GM12878 (cell line): ENCODE measurements at regions not wholly inside any gene's neighbourhood (a gene's known extent, or its start where the extent isn't known, plus 50 kb on each side); places are given as distances from the start of the nearest gene placed in this dataset.
A peak's percentile ranks its signal among the peaks of the same experiment; 100 is the strongest.

Source experiments
- BHLHE40 ChIP-seq, 2 experiments: fragments of 450-650 bp in 1 of 2; IDR thresholded peaks; 2 replicates each; pipeline ENCODE4 v1.6.1; 2011 to 2017; ENCODE audit warnings: low read depth in 2 of 2, borderline replicate concordance in 1 of 2, improper control_type of control experiment in 1 of 2, low read length in 1 of 2, mild to moderate bottlenecking in 1 of 2
- CBX3 ChIP-seq: fragments of 200-600 bp; sonication (generic); IDR thresholded peaks from 2 replicates; pipeline ENCODE4 v1.6.1; 2016; ENCODE audit warnings: low read depth, borderline replicate concordance
- DPF2 ChIP-seq: fragments of 450-650 bp; IDR thresholded peaks from 2 replicates; pipeline ENCODE4 v1.6.1; 2017; ENCODE audit warnings: mild to moderate bottlenecking
- EZH2 ChIP-seq: IDR thresholded peaks from 2 replicates; pipeline ENCODE4 v1.6.1; 2012; ENCODE audit warnings: low read depth, mild to moderate bottlenecking, control low read depth, inconsistent platforms, low read length, borderline replicate concordance; ENCODE audit not compliant: control insufficient read depth
- FOS ChIP-seq: IDR thresholded peaks from 3 replicates; pipeline ENCODE4 v1.6.1; 2011; ENCODE audit warnings: borderline replicate concordance; ENCODE audit not compliant: insufficient read length; ENCODE audit errors: extremely low read depth
- FOXM1 ChIP-seq: IDR thresholded peaks from 2 replicates; pipeline ENCODE4 v1.6.1; 2012; ENCODE audit warnings: low read depth, mild to moderate bottlenecking, inconsistent platforms, low read length, moderate library complexity
- HCFC1 ChIP-seq: fragments of 150-350 bp; IDR thresholded peaks from 2 replicates; pipeline ENCODE4 v1.6.1; 2014; ENCODE audit warnings: low read length
- HDAC6 ChIP-seq: fragments of 200-600 bp; sonication (generic); IDR thresholded peaks from one replicate; pipeline ENCODE4 v1.8.0; 2017; ENCODE audit warnings: antibody characterized with exemption; ENCODE audit not compliant: unreplicated experiment
- HDGF ChIP-seq: fragments of 450-650 bp; IDR thresholded peaks from 2 replicates; pipeline ENCODE4 v1.6.1; 2016; ENCODE audit warnings: antibody characterized with exemption
- JUNB ChIP-seq: IDR thresholded peaks from 2 replicates; pipeline ENCODE4 v1.6.1; 2016; ENCODE audit warnings: antibody characterized with exemption, mild to moderate bottlenecking
- KDM1A ChIP-seq: fragments of 200-600 bp; sonication (generic); IDR thresholded peaks from 2 replicates; pipeline ENCODE4 v1.6.1; 2016; ENCODE audit warnings: borderline replicate concordance
- MTA2 ChIP-seq: fragments of 450-650 bp; IDR thresholded peaks from 2 replicates; pipeline ENCODE4 v1.6.1; 2016; ENCODE audit warnings: low read depth, mild to moderate bottlenecking, moderate library complexity
- MTA3 ChIP-seq: IDR thresholded peaks from 2 replicates; pipeline ENCODE4 v1.6.1; 2012; ENCODE audit warnings: low read length, inconsistent platforms, borderline replicate concordance
- MXI1 ChIP-seq: fragments of 150-350 bp; IDR thresholded peaks from 2 replicates; pipeline ENCODE4 v1.6.1; 2011; ENCODE audit warnings: low read depth, mild to moderate bottlenecking, inconsistent platforms, low read length, improper control_type of control experiment
- MYB ChIP-seq: fragments of 150-350 bp; IDR thresholded peaks from 2 replicates; pipeline ENCODE4 v1.6.1; 2014; ENCODE audit warnings: mild to moderate bottlenecking, low read depth, low read length, borderline replicate concordance
- NFIC ChIP-seq: IDR thresholded peaks from 2 replicates; pipeline ENCODE4 v1.6.1; 2012; ENCODE audit warnings: low read depth, mild to moderate bottlenecking, inconsistent platforms, low read length, moderate library complexity
- PBX3 ChIP-seq: IDR thresholded peaks from 2 replicates; pipeline ENCODE4 v1.6.1; 2011; ENCODE audit warnings: mild to moderate bottlenecking, low read depth, low read length, moderate library complexity; ENCODE audit not compliant: insufficient replicate concordance
- POLR2AphosphoS5 ChIP-seq: IDR thresholded peaks from 2 replicates; pipeline ENCODE4 v1.6.1; 2011; ENCODE audit warnings: mild to moderate bottlenecking, low read length, inconsistent platforms
- POU2F2 ChIP-seq: IDR thresholded peaks from 3 replicates; pipeline ENCODE4 v1.6.1; 2011; ENCODE audit warnings: low read depth, mild to moderate bottlenecking, low read length, borderline replicate concordance
- SMAD1 ChIP-seq: fragments of 450-650 bp; IDR thresholded peaks from 2 replicates; pipeline ENCODE4 v1.6.1; 2018; ENCODE audit warnings: mild to moderate bottlenecking, low read depth; ENCODE audit not compliant: partially characterized antibody
- SP1 ChIP-seq: IDR thresholded peaks from one replicate; pipeline ENCODE4 v1.6.1; 2011; ENCODE audit warnings: low read depth, low read length
- SREBF1 ChIP-seq: IDR thresholded peaks from 2 replicates; pipeline ENCODE4 v1.6.1; 2012; ENCODE audit warnings: mild to moderate bottlenecking, low read length
- SUZ12 ChIP-seq: fragments of 200-600 bp; sonication (generic); IDR thresholded peaks from one replicate; pipeline ENCODE4 v1.6.1; 2018; ENCODE audit warnings: antibody characterized with exemption, mild to moderate bottlenecking; ENCODE audit not compliant: unreplicated experiment
- ZNF207 ChIP-seq: fragments of 450-650 bp; IDR thresholded peaks from 2 replicates; pipeline ENCODE4 v1.6.1; 2014; ENCODE audit warnings: antibody characterized with exemption, mild to moderate bottlenecking, borderline replicate concordance
- ZNF622 ChIP-seq: fragments of 450-650 bp; IDR thresholded peaks from 2 replicates; pipeline ENCODE4 v1.6.1; 2017; ENCODE audit warnings: mild to moderate bottlenecking, inconsistent platforms
- TF ChIP-seq, protein P1 (sequence below): IDR thresholded peaks from 2 replicates; pipeline ENCODE4 v1.6.1; 2011; ENCODE audit warnings: borderline replicate concordance, low read depth, mild to moderate bottlenecking, moderate library complexity, mixed read lengths, low read length; ENCODE audit not compliant: insufficient read depth; ENCODE audit errors: extremely low read length
- TF ChIP-seq, protein P2 (sequence below): IDR thresholded peaks from 2 replicates; pipeline ENCODE4 v1.6.1; 2012; ENCODE audit warnings: low read depth, low read length, improper control_type of control experiment
- TF ChIP-seq, protein P3 (sequence below): fragments of 450-650 bp; IDR thresholded peaks from 2 replicates; pipeline ENCODE4 v1.6.1; 2017; ENCODE audit warnings: mild to moderate bottlenecking

GRCh38 chr10:62647375-62648092, 157.0 kb upstream of the ADO start (continued):
- TF ChIP-seq MTA2: peak; percentile 75
- TF ChIP-seq, protein P1, sequence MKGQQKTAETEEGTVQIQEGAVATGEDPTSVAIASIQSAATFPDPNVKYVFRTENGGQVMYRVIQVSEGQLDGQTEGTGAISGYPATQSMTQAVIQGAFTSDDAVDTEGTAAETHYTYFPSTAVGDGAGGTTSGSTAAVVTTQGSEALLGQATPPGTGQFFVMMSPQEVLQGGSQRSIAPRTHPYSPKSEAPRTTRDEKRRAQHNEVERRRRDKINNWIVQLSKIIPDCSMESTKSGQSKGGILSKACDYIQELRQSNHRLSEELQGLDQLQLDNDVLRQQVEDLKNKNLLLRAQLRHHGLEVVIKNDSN: no peak
- TF ChIP-seq POU2F2: no peak
- no peak for TF ChIP-seq CBX3
- no peak for TF ChIP-seq SP1
- no peak for TF ChIP-seq KDM1A
- TF ChIP-seq BHLHE40 (IDR thresholded peaks at IDR 0.05; ENCODE audit: borderline replicate concordance in 1 of 2, low read depth in 2 of 2, low read length in 1 of 2): no peak; a peak in 1 of 4 replicates
- no peak for TF ChIP-seq SUZ12
- TF ChIP-seq ZNF622: no peak
- no peak for TF ChIP-seq FOXM1
- no peak for TF ChIP-seq HDAC6
- TF ChIP-seq POLR2AphosphoS5: no peak
- no peak for TF ChIP-seq DPF2
- TF ChIP-seq HCFC1: no peak
- TF ChIP-seq NFIC: peak; percentile 49; the same call in 1 of the 2 replicates
- TF ChIP-seq SREBF1: no peak
- TF ChIP-seq MYB: no peak
- TF ChIP-seq HDGF: peak; percentile 65; the same call in 1 of the 2 replicates
- TF ChIP-seq MXI1: no peak
- TF ChIP-seq JUNB: no peak
- TF ChIP-seq EZH2: no peak
- TF ChIP-seq PBX3: no peak
- no peak for TF ChIP-seq ZNF207
- TF ChIP-seq, protein P2, sequence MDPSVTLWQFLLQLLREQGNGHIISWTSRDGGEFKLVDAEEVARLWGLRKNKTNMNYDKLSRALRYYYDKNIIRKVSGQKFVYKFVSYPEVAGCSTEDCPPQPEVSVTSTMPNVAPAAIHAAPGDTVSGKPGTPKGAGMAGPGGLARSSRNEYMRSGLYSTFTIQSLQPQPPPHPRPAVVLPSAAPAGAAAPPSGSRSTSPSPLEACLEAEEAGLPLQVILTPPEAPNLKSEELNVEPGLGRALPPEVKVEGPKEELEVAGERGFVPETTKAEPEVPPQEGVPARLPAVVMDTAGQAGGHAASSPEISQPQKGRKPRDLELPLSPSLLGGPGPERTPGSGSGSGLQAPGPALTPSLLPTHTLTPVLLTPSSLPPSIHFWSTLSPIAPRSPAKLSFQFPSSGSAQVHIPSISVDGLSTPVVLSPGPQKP: no peak
- no peak for TF ChIP-seq SMAD1
- no peak for TF ChIP-seq FOS
- TF ChIP-seq, protein P3, sequence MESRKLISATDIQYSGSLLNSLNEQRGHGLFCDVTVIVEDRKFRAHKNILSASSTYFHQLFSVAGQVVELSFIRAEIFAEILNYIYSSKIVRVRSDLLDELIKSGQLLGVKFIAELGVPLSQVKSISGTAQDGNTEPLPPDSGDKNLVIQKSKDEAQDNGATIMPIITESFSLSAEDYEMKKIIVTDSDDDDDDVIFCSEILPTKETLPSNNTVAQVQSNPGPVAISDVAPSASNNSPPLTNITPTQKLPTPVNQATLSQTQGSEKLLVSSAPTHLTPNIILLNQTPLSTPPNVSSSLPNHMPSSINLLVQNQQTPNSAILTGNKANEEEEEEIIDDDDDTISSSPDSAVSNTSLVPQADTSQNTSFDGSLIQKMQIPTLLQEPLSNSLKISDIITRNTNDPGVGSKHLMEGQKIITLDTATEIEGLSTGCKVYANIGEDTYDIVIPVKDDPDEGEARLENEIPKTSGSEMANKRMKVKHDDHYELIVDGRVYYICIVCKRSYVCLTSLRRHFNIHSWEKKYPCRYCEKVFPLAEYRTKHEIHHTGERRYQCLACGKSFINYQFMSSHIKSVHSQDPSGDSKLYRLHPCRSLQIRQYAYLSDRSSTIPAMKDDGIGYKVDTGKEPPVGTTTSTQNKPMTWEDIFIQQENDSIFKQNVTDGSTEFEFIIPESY: no peak
- TF ChIP-seq MTA3: no peak
